HG03439 (cell line): ENCODE measurements at regions not wholly inside any gene's neighbourhood (a gene's known extent, or its start where the extent isn't known, plus 50 kb on each side); places are given as distances from the start of the nearest gene placed in this dataset.

Source experiments
- ATAC-seq: cut with Tn5 transposase; IDR thresholded peaks from one replicate; pipeline ENCODE4 v1.9.1; 2021; ENCODE audit warnings: mild to moderate bottlenecking, moderate library complexity; ENCODE audit not compliant: unreplicated experiment

- no peak for ATAC-seq
Observed at GRCh38 chr1:82923931-82924330, 1075.0 kb downstream of the TTLL7 start.

GRCh38 chr1:82921759-82922158, 1077.2 kb downstream of the TTLL7 start:
- ATAC-seq, result no peak

- ATAC-seq, result no peak
Observed at GRCh38 chr1:82920418-82921248, 1078.3 kb downstream of the TTLL7 start.

- no peak for ATAC-seq
Observed at GRCh38 chr1:82919837-82920236, 1079.1 kb downstream of the TTLL7 start.

GRCh38 chr1:82907313-82907712, 1091.6 kb downstream of the TTLL7 start:
- ATAC-seq, result no peak

GRCh38 chr1:82903626-82904025, 1095.3 kb downstream of the TTLL7 start:
- no peak for ATAC-seq

GRCh38 chr1:82901561-82901960, 1097.4 kb downstream of the TTLL7 start:
- ATAC-seq, result no peak

- no peak for ATAC-seq
Observed at GRCh38 chr1:82901118-82901517, 1097.8 kb downstream of the TTLL7 start.

- ATAC-seq, result no peak
Observed at GRCh38 chr1:82899017-82899416, 1098.3 kb downstream of the ADGRL2 start.

- ATAC-seq, result no peak
Observed at GRCh38 chr1:82897549-82897948, 1096.8 kb downstream of the ADGRL2 start.

GRCh38 chr1:82896036-82896435, 1095.3 kb downstream of the ADGRL2 start:
- ATAC-seq, result no peak

- ATAC-seq, result no peak
Observed at GRCh38 chr1:82894635-82895034, 1093.9 kb downstream of the ADGRL2 start.

- no peak for ATAC-seq
Observed at GRCh38 chr1:82893712-82894470, 1093.2 kb downstream of the ADGRL2 start.

GRCh38 chr1:82880506-82880905, 1079.8 kb downstream of the ADGRL2 start:
- ATAC-seq, result no peak

- ATAC-seq, result no peak
Observed at GRCh38 chr1:82879701-82880305, 1079.1 kb downstream of the ADGRL2 start.

- ATAC-seq, result no peak
Observed at GRCh38 chr1:82875170-82875569, 1074.4 kb downstream of the ADGRL2 start.

- no peak for ATAC-seq
Observed at GRCh38 chr1:82874041-82874440, 1073.3 kb downstream of the ADGRL2 start.

GRCh38 chr1:82870332-82870731, 1069.6 kb downstream of the ADGRL2 start:
- ATAC-seq, result no peak

GRCh38 chr1:82867781-82868180, 1067.0 kb downstream of the ADGRL2 start:
- ATAC-seq, result no peak

- no peak for ATAC-seq
Observed at GRCh38 chr1:82861749-82862148, 1061.0 kb downstream of the ADGRL2 start.

GRCh38 chr1:82858031-82858430, 1057.3 kb downstream of the ADGRL2 start:
- no peak for ATAC-seq

- no peak for ATAC-seq
Observed at GRCh38 chr1:82849460-82849859, 1048.7 kb downstream of the ADGRL2 start.
